HL-60 (cell line): ENCODE measurements at regions not wholly inside any gene's neighbourhood (a gene's known extent, or its start where the extent isn't known, plus 50 kb on each side); places are given as distances from the start of the nearest gene placed in this dataset.
"Not testable (repeated sequence)": the region's sequence is repeated elsewhere in the genome, so short reads cannot be mapped to it uniquely, and the experiment has no call there.

Experiments used
- CTCF ChIP-seq: IDR thresholded peaks from one replicate; pipeline ENCODE4 v1.5.1; 2011; ENCODE audit warnings: low read length, control low read depth, inconsistent platforms; ENCODE audit not compliant: insufficient read depth
- GABPA ChIP-seq: IDR thresholded peaks from 2 replicates; pipeline ENCODE4 v1.6.1; 2012; ENCODE audit warnings: low read depth
- POLR2AphosphoS5 ChIP-seq: IDR thresholded peaks from 2 replicates; pipeline ENCODE4 v1.6.1; 2012; ENCODE audit warnings: low read depth
- TF ChIP-seq, protein P1 (sequence below): IDR thresholded peaks from 2 replicates; pipeline ENCODE4 v1.6.1; 2012; ENCODE audit warnings: low read depth; ENCODE audit not compliant: insufficient replicate concordance

GRCh38 chr6:58028188-58028587 is 710.8 kb downstream of the PRIM2 start:
- TF ChIP-seq, protein P1, sequence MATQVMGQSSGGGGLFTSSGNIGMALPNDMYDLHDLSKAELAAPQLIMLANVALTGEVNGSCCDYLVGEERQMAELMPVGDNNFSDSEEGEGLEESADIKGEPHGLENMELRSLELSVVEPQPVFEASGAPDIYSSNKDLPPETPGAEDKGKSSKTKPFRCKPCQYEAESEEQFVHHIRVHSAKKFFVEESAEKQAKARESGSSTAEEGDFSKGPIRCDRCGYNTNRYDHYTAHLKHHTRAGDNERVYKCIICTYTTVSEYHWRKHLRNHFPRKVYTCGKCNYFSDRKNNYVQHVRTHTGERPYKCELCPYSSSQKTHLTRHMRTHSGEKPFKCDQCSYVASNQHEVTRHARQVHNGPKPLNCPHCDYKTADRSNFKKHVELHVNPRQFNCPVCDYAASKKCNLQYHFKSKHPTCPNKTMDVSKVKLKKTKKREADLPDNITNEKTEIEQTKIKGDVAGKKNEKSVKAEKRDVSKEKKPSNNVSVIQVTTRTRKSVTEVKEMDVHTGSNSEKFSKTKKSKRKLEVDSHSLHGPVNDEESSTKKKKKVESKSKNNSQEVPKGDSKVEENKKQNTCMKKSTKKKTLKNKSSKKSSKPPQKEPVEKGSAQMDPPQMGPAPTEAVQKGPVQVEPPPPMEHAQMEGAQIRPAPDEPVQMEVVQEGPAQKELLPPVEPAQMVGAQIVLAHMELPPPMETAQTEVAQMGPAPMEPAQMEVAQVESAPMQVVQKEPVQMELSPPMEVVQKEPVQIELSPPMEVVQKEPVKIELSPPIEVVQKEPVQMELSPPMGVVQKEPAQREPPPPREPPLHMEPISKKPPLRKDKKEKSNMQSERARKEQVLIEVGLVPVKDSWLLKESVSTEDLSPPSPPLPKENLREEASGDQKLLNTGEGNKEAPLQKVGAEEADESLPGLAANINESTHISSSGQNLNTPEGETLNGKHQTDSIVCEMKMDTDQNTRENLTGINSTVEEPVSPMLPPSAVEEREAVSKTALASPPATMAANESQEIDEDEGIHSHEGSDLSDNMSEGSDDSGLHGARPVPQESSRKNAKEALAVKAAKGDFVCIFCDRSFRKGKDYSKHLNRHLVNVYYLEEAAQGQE: not testable (repeated sequence)
- not testable (repeated sequence) for TF ChIP-seq CTCF, GABPA, POLR2AphosphoS5
